HCT116 (cell line): ENCODE measurements at regions not wholly inside any gene's neighbourhood (a gene's known extent, or its start where the extent isn't known, plus 50 kb on each side); places are given as distances from the start of the nearest gene placed in this dataset.

ENCODE experiments used
- ATAC-seq: fragments of 200-7000 bp; cut with Tn5 transposase; 2 replicates; pipeline ENCODE4 v1.9.1; 2020; ENCODE audit warnings: mild to moderate bottlenecking, moderate library complexity
- BruUV-seq: library from RNA; stranded (reverse); fragments of 400-500 nt; replicated peaks from 2 replicates; lab custom pipeline; 2021; lab: Mats Ljungman, UMichigan
- CTCF ChIA-PET: fragments of 300-600 bp; sonication (Branson Sonifier 250); formaldehyde crosslinking; loops from one replicate; lab custom pipeline; 2021; ENCODE audit warnings: antibody characterized with exemption; lab: Charles Lee
- POLR2A ChIA-PET: fragments of 300-600, 350-600 bp; sonication (Branson Sonifier 250); formaldehyde crosslinking; loops from one replicate; lab custom pipeline; 2021; ENCODE audit warnings: antibody characterized with exemption; lab: Charles Lee
- RAD21 ChIA-PET, 2 experiments: fragments of 300-600 bp; sonication (Branson Sonifier 250); formaldehyde crosslinking; loops; one replicate each; lab custom pipeline; 2023; ENCODE audit warnings: low total read pairs in 2 of 2; ENCODE audit not compliant: uncharacterized antibody in 2 of 2, unreplicated experiment in 2 of 2, low non-redundant PET in 1 of 2; lab: Charles Lee
- DNase-seq: peaks from one replicate; pipeline ENCODE4 v3.0.0-alpha.2; 2010; ENCODE audit warnings: low read depth, low spot score
- H2AFZ ChIP-seq: fragments of 200-600 bp; shearing (Covaris generic), sonication (generic); 2 replicates; pipeline ENCODE4 v1.6.1; 2017; ENCODE audit warnings: low read depth, mixed run types, mixed read lengths, antibody characterized with exemption, low read length; ENCODE audit not compliant: poor library complexity, severe bottlenecking
- H3K27ac ChIP-seq: 2 replicates; pipeline ENCODE4 v1.5.1; 2012; ENCODE audit warnings: low read depth, low read length
- H3K27me3 ChIP-seq: fragments of 200-600 bp; sonication (generic); 2 replicates; pipeline ENCODE4 v1.6.1; 2016; ENCODE audit warnings: mixed run types, low read length, mixed read lengths; ENCODE audit not compliant: insufficient read depth
- H3K36me3 ChIP-seq, 2 experiments: fragments of 200-500 bp in 1 of 2; fragments of 200-600 bp in 1 of 2; sonication (Bioruptor generic) in 1 of 2; sonication (generic) in 1 of 2; 2 replicates each; pipeline versions ENCODE4 v1.5.1 to v1.6.1; 2014 to 2016; ENCODE audit warnings: low read length in 2 of 2, inconsistent platforms in 1 of 2, mixed read lengths in 1 of 2, mixed run types in 1 of 2; ENCODE audit not compliant: insufficient read depth in 2 of 2, control insufficient read depth in 1 of 2
- H3K4me1 ChIP-seq, 2 experiments: fragments of 200-600 bp in 1 of 2; sonication (generic) in 1 of 2; 2 replicates each; pipeline versions ENCODE4 v1.5.1 to v1.6.1; 2012 to 2017; ENCODE audit warnings: low read length in 2 of 2, inconsistent platforms in 1 of 2, mild to moderate bottlenecking in 1 of 2, mixed read lengths in 1 of 2, mixed run types in 1 of 2, moderate library complexity in 1 of 2; ENCODE audit not compliant: insufficient read depth in 2 of 2, control insufficient read depth in 1 of 2
- H3K4me2 ChIP-seq: fragments of 200-600 bp; sonication (generic); 2 replicates; pipeline ENCODE4 v1.6.1; 2017; ENCODE audit warnings: mixed run types, low read length, mixed read lengths
- H3K4me3 ChIP-seq, 2 experiments: fragments of 200-600 bp in 1 of 2; sonication (generic) in 1 of 2; replicated peaks in 1 of 2; 2 replicates each; pipeline ENCODE4 v1.5.1; 2011 to 2016; ENCODE audit warnings: low read length in 2 of 2, control low read depth in 1 of 2, low read depth in 1 of 2, mild to moderate bottlenecking in 1 of 2, mixed read lengths in 1 of 2, mixed run types in 1 of 2
- H3K79me2 ChIP-seq: fragments of 200-600 bp; sonication (generic); 2 replicates; pipeline ENCODE4 v1.6.1; 2017; ENCODE audit warnings: mild to moderate bottlenecking, mixed run types, low read length, moderate library complexity, mixed read lengths; ENCODE audit not compliant: insufficient read depth
- H3K9ac ChIP-seq: fragments of 200-600 bp; sonication (generic); 2 replicates; pipeline ENCODE4 v1.6.1; 2016; ENCODE audit warnings: low read length, mixed read lengths
- H3K9me2 ChIP-seq: fragments of 200-600 bp; sonication (generic), shearing (Covaris generic); 2 replicates; pipeline ENCODE4 v1.6.1; 2017; ENCODE audit warnings: mixed run types, mild to moderate bottlenecking, moderate library complexity; ENCODE audit not compliant: insufficient read depth
- H3K9me3 ChIP-seq, 2 experiments: fragments of 200-500 bp in 1 of 2; fragments of 200-600 bp in 1 of 2; sonication (Bioruptor generic) in 1 of 2; sonication (generic) in 1 of 2; 2 replicates each; pipeline ENCODE4 v1.6.1; 2014 to 2017; ENCODE audit warnings: low read length in 2 of 2, mixed read lengths in 2 of 2, inconsistent platforms in 1 of 2, low read depth in 1 of 2, mild to moderate bottlenecking in 1 of 2, mixed run types in 1 of 2, moderate library complexity in 1 of 2; ENCODE audit not compliant: control insufficient read depth in 1 of 2, insufficient read depth in 1 of 2
- H4K20me1 ChIP-seq: fragments of 200-600 bp; sonication (generic), shearing (Covaris generic); 2 replicates; pipeline ENCODE4 v1.6.1; 2017; ENCODE audit warnings: mixed run types, mild to moderate bottlenecking, moderate library complexity; ENCODE audit not compliant: insufficient read depth
- ATF3 ChIP-seq: IDR thresholded peaks from 2 replicates; pipeline ENCODE4 v1.6.1; 2012
- CBX3 ChIP-seq: IDR thresholded peaks from 2 replicates; pipeline ENCODE4 v1.6.1; 2012; ENCODE audit warnings: low read depth
- CEBPB ChIP-seq: IDR thresholded peaks from 2 replicates; pipeline ENCODE4 v1.6.1; 2012; ENCODE audit warnings: low read depth
- CTCF ChIP-seq, 3 experiments: fragments of 200-600 bp in 1 of 3; sonication (generic) in 1 of 3; IDR thresholded peaks in 2 of 3; conservative IDR thresholded peaks in 1 of 3; 2 replicates each; pipeline ENCODE4 v1.5.1; 2012 to 2017; ENCODE audit warnings: low read depth in 2 of 3, low read length in 2 of 3, antibody characterized with exemption in 1 of 3, borderline replicate concordance in 1 of 3, control low read depth in 1 of 3, mild to moderate bottlenecking in 1 of 3, mixed read lengths in 1 of 3, mixed run types in 1 of 3, moderate library complexity in 1 of 3; ENCODE audit not compliant: insufficient read depth in 1 of 3
- FOSL1 ChIP-seq: IDR thresholded peaks from 2 replicates; pipeline ENCODE4 v1.6.1; 2012; ENCODE audit warnings: low read depth
- POLR2A ChIP-seq: IDR thresholded peaks from 2 replicates; pipeline ENCODE4 v1.7.0; 2011; ENCODE audit warnings: borderline replicate concordance; ENCODE audit not compliant: insufficient read depth, insufficient read length; ENCODE audit errors: extremely low read depth
- POLR2AphosphoS5 ChIP-seq: IDR thresholded peaks from 2 replicates; pipeline ENCODE4 v1.6.1; 2011; ENCODE audit warnings: mild to moderate bottlenecking, low read depth, low read length, moderate library complexity
- RAD21 ChIP-seq: IDR thresholded peaks from 2 replicates; pipeline ENCODE4 v1.6.1; 2012; ENCODE audit warnings: low read depth, mild to moderate bottlenecking
- SP1 ChIP-seq: IDR thresholded peaks from 2 replicates; pipeline ENCODE4 v1.6.1; 2012; ENCODE audit warnings: low read depth
- SRF ChIP-seq: IDR thresholded peaks from 2 replicates; pipeline ENCODE4 v1.6.1; 2012; ENCODE audit warnings: low read depth
- intact Hi-C: fragments of 100-400 bp; cut with micrococcal nuclease; formaldehyde crosslinking; loops from 2 replicates; pipeline ENCODE4 v1.10.0; 2022

- TF ChIP-seq POLR2A, result no peak
- no peak for TF ChIP-seq CTCF (IDR thresholded peaks at IDR 0.05 in 2 of 3, conservative IDR thresholded peaks at IDR 0.05 in 1 of 3; ENCODE audit: borderline replicate concordance in 1 of 3, insufficient read depth in 1 of 3, low read depth in 2 of 3, low read length in 2 of 3)
- TF ChIP-seq ATF3, result no peak
- TF ChIP-seq POLR2AphosphoS5, result no peak
- TF ChIP-seq RAD21, result no peak
- TF ChIP-seq SRF, result no peak
- TF ChIP-seq CBX3, result no peak
- no peak for TF ChIP-seq SP1
- TF ChIP-seq FOSL1, result no peak
- no peak for TF ChIP-seq CEBPB
- TF ChIP-seq, all 23 proteins: peak for 0
- ChIA-PET RAD21 (no interaction called here), CTCF (no interaction called here), POLR2A (no interaction called here)
- no peak overlapping the region for H2AFZ ChIP-seq
- no peak overlapping the region for H3K4me2 ChIP-seq
- no peak overlapping the region for H3K27ac ChIP-seq
- no peaks in the 10 kb centered on the region for H3K79me2 ChIP-seq
- DNase-seq (no peak), ATAC-seq (no peak)
- no peaks in the 10 kb centered on the region for H3K27me3 ChIP-seq
- H3K9ac ChIP-seq, result no peak overlapping the region
- no peaks in the 10 kb centered on the region for H3K36me3 ChIP-seq
- H3K4me3 ChIP-seq, result no peak overlapping the region
- intact Hi-C loops, result no loop called here
- no TSS peak for BruUV-seq
- no peaks in the 10 kb centered on the region for H4K20me1 ChIP-seq
- H3K4me1 ChIP-seq, result no peaks in the 10 kb centered on the region
- H3K9me3 ChIP-seq, result no peaks in the 10 kb centered on the region
- no peaks in the 10 kb centered on the region for H3K9me2 ChIP-seq
These were observed 98.3 kb upstream of the HDAC4 start for GRCh38 chr2:239498981-239499634.
